OCI-LY7 (cell line): ENCODE measurements at regions not wholly inside any gene's neighbourhood (a gene's known extent, or its start where the extent isn't known, plus 50 kb on each side); places are given as distances from the start of the nearest gene placed in this dataset.

Source experiments
- EZH2phosphoT487 ChIP-seq: fragments of 200-600 bp; sonication (generic); IDR thresholded peaks from 2 replicates; pipeline ENCODE4 v1.6.1; 2018; ENCODE audit warnings: low read depth, borderline replicate concordance, mild to moderate bottlenecking, mixed run types, antibody characterized with exemption, low read length, moderate library complexity, mixed read lengths
- TF ChIP-seq, protein P1 (sequence below): fragments of 200-600 bp; sonication (generic); conservative IDR thresholded peaks from 2 replicates; pipeline ENCODE4 v1.5.1; 2014; ENCODE audit warnings: mild to moderate bottlenecking, antibody characterized with exemption, low read length, moderate library complexity, mixed read lengths

GRCh38 chr3:71893702-71894479, 108.9 kb upstream of the PROK2 start:
- TF ChIP-seq EZH2phosphoT487: no peak
- TF ChIP-seq, protein P1, sequence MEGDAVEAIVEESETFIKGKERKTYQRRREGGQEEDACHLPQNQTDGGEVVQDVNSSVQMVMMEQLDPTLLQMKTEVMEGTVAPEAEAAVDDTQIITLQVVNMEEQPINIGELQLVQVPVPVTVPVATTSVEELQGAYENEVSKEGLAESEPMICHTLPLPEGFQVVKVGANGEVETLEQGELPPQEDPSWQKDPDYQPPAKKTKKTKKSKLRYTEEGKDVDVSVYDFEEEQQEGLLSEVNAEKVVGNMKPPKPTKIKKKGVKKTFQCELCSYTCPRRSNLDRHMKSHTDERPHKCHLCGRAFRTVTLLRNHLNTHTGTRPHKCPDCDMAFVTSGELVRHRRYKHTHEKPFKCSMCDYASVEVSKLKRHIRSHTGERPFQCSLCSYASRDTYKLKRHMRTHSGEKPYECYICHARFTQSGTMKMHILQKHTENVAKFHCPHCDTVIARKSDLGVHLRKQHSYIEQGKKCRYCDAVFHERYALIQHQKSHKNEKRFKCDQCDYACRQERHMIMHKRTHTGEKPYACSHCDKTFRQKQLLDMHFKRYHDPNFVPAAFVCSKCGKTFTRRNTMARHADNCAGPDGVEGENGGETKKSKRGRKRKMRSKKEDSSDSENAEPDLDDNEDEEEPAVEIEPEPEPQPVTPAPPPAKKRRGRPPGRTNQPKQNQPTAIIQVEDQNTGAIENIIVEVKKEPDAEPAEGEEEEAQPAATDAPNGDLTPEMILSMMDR: no peak
